Activated CD8-positive, alpha-beta T cell treated with anti-CD3 and anti-CD28 coated beads, Interleukin-2, amount 10 ng/mL, durations not matched to agents 7 days and 5 days (primary cell): ENCODE measurements at regions not wholly inside any gene's neighbourhood (a gene's known extent, or its start where the extent isn't known, plus 50 kb on each side); places are given as distances from the start of the nearest gene placed in this dataset.
"Not testable (repeated sequence)": the region's sequence is repeated elsewhere in the genome, so short reads cannot be mapped to it uniquely, and the experiment has no call there.

Experiments used
- ATAC-seq: fragments of 150-1000 bp; cut with Tn5 transposase; one replicate; pipeline ENCODE4 v1.10.0; 2021; ENCODE audit warnings: moderate library complexity
- CTCF ChIA-PET: fragments of 350-600 bp; sonication (Branson Sonifier 250); formaldehyde crosslinking; loops from one replicate; lab custom pipeline; 2021; ENCODE audit warnings: antibody characterized with exemption; lab: Charles Lee
- POLR2A ChIA-PET: fragments of 350-600 bp; sonication (Branson Sonifier 250); formaldehyde crosslinking; loops from one replicate; lab custom pipeline; 2021; ENCODE audit warnings: antibody characterized with exemption; lab: Charles Lee
- DNase-seq: peaks from one replicate; pipeline ENCODE4 v3.0.0-alpha.2; 2020
- H3K27ac Mint-ChIP-seq: one replicate; pipeline ENCODE4 v1.8.0; 2021; ENCODE audit warnings: mild to moderate bottlenecking, mixed read lengths
- H3K27me3 Mint-ChIP-seq: one replicate; pipeline ENCODE4 v1.8.0; 2021; ENCODE audit warnings: low read depth, mixed read lengths
- H3K36me3 Mint-ChIP-seq: one replicate; pipeline ENCODE4 v1.8.0; 2021; ENCODE audit warnings: low read depth, mixed read lengths
- H3K4me1 Mint-ChIP-seq: one replicate; pipeline ENCODE4 v1.8.0; 2021; ENCODE audit warnings: low read depth, mixed read lengths
- H3K4me3 Mint-ChIP-seq: one replicate; pipeline ENCODE4 v1.8.0; 2021; ENCODE audit warnings: mild to moderate bottlenecking, mixed read lengths
- H3K9me3 Mint-ChIP-seq: one replicate; pipeline ENCODE4 v1.8.0; 2022; ENCODE audit warnings: mixed read lengths; ENCODE audit not compliant: insufficient read depth

GRCh38 chr12:127479256-127479655, 787.7 kb upstream of the TMEM132C start:
- Mint-ChIP-seq H3K36me3 (no peaks in the 10 kb centered on the region), H3K27me3 (no peaks in the 10 kb centered on the region), H3K27ac (no peak overlapping the region), H3K4me1 (no peaks in the 10 kb centered on the region), H3K4me3 (no peak overlapping the region), H3K9me3 (no peaks in the 10 kb centered on the region)
- CTCF ChIA-PET: no interaction called here
- POLR2A ChIA-PET: no interaction called here
- ATAC-seq: no peak
- DNase-seq: no peak

- H3K4me1 Mint-ChIP-seq: no peaks in the 10 kb centered on the region
- CTCF ChIA-PET: no interaction called here
- DNase-seq: no peak
- no peaks in the 10 kb centered on the region for H3K9me3 Mint-ChIP-seq
- H3K27ac Mint-ChIP-seq: no peak overlapping the region
- no peaks in the 10 kb centered on the region for H3K36me3 Mint-ChIP-seq
- H3K4me3 Mint-ChIP-seq: no peak overlapping the region
- no peaks in the 10 kb centered on the region for H3K27me3 Mint-ChIP-seq
- POLR2A ChIA-PET: no interaction called here
- no peak for ATAC-seq
These were observed 786.1 kb upstream of the TMEM132C start for GRCh38 chr12:127480775-127481314.

- ChIA-PET CTCF (no interaction called here), POLR2A (no interaction called here)
- no peak for DNase-seq
- no peaks in the 10 kb centered on the region for H3K9me3 Mint-ChIP-seq
- no peaks in the 10 kb centered on the region for H3K4me1 Mint-ChIP-seq
- no peaks in the 10 kb centered on the region for H3K36me3 Mint-ChIP-seq
- H3K27ac Mint-ChIP-seq: no peak overlapping the region
- ATAC-seq: no peak
- no peak overlapping the region for H3K4me3 Mint-ChIP-seq
- H3K27me3 Mint-ChIP-seq: no peaks in the 10 kb centered on the region
These were observed 784.0 kb upstream of the TMEM132C start for GRCh38 chr12:127482950-127483349.

- no peaks in the 10 kb centered on the region for H3K9me3 Mint-ChIP-seq
- CTCF ChIA-PET: interaction anchor here (1.6 kb wide), 1 partner anchor 192 kb away, joined by 5 read pairs; no protein-coding TSS in a partner anchor
- peak; percentile 22 for DNase-seq
These were observed 781.4 kb upstream of the TMEM132C start for GRCh38 chr12:127485528-127485927.

GRCh38 chr12:127487031-127487430, 779.9 kb upstream of the TMEM132C start:
- Mint-ChIP-seq H3K27ac (no peak overlapping the region), H3K4me1 (no peaks in the 10 kb centered on the region), H3K9me3 (no peaks in the 10 kb centered on the region), H3K36me3 (no peaks in the 10 kb centered on the region), H3K27me3 (no peaks in the 10 kb centered on the region), H3K4me3 (no peak overlapping the region)
- ChIA-PET CTCF (no interaction called here), POLR2A (no interaction called here)
- ATAC-seq (no peak), DNase-seq (no peak)

More at GRCh38 chr12:127485528-127485927, 781.4 kb upstream of the TMEM132C start:
- POLR2A ChIA-PET: no interaction called here
- Mint-ChIP-seq H3K4me1 (no peaks in the 10 kb centered on the region), H3K36me3 (no peaks in the 10 kb centered on the region), H3K27ac (no peak overlapping the region), H3K4me3 (no peak overlapping the region), H3K27me3 (no peaks in the 10 kb centered on the region)
- no peak for ATAC-seq

GRCh38 chr12:127489061-127489460, 777.9 kb upstream of the TMEM132C start:
- H3K4me1 Mint-ChIP-seq: no peaks in the 10 kb centered on the region
- H3K27me3 Mint-ChIP-seq: no peaks in the 10 kb centered on the region
- POLR2A ChIA-PET: no interaction called here
- no peak for DNase-seq
- H3K9me3 Mint-ChIP-seq: no peaks in the 10 kb centered on the region
- no peak overlapping the region for H3K4me3 Mint-ChIP-seq
- ATAC-seq: no peak
- no peak overlapping the region for H3K27ac Mint-ChIP-seq
- H3K36me3 Mint-ChIP-seq: no peaks in the 10 kb centered on the region
- CTCF ChIA-PET: no interaction called here

- Mint-ChIP-seq H3K27me3 (no peaks in the 10 kb centered on the region), H3K27ac (no peak overlapping the region), H3K36me3 (no peaks in the 10 kb centered on the region), H3K4me1 (no peaks in the 10 kb centered on the region), H3K9me3 (no peaks in the 10 kb centered on the region), H3K4me3 (no peak overlapping the region)
- ChIA-PET POLR2A (no interaction called here), CTCF (no interaction called here)
- ATAC-seq: no peak
- no peak for DNase-seq
These were observed 771.7 kb upstream of the TMEM132C start for GRCh38 chr12:127494961-127495915.

- no peak for DNase-seq
- ATAC-seq: no peak
- no peak overlapping the region for H3K4me3 Mint-ChIP-seq
- no peaks in the 10 kb centered on the region for H3K4me1 Mint-ChIP-seq
- ChIA-PET POLR2A (no interaction called here), CTCF (no interaction called here)
- H3K9me3 Mint-ChIP-seq: peaks cover 6% of the 10 kb centered on the region
- no peaks in the 10 kb centered on the region for H3K27me3 Mint-ChIP-seq
- no peak overlapping the region for H3K27ac Mint-ChIP-seq
- no peaks in the 10 kb centered on the region for H3K36me3 Mint-ChIP-seq
These were observed 770.7 kb upstream of the TMEM132C start for GRCh38 chr12:127496255-127496654.

GRCh38 chr12:127500512-127501035, 766.4 kb upstream of the TMEM132C start:
- ChIA-PET POLR2A (no interaction called here), CTCF (no interaction called here)
- no peak overlapping the region for H3K27ac Mint-ChIP-seq
- H3K36me3 Mint-ChIP-seq: no peaks in the 10 kb centered on the region
- H3K4me3 Mint-ChIP-seq: no peak overlapping the region
- H3K4me1 Mint-ChIP-seq: no peaks in the 10 kb centered on the region
- H3K27me3 Mint-ChIP-seq: no peaks in the 10 kb centered on the region
- no peak for ATAC-seq
- peaks cover 13% of the 10 kb centered on the region for H3K9me3 Mint-ChIP-seq
- DNase-seq: no peak

GRCh38 chr12:127501916-127502315, 765.1 kb upstream of the TMEM132C start:
- no peak for ATAC-seq

GRCh38 chr12:127503246-127503645, 763.7 kb upstream of the TMEM132C start:
- Mint-ChIP-seq H3K4me3 (no peak overlapping the region), H3K36me3 (no peaks in the 10 kb centered on the region), H3K27me3 (no peaks in the 10 kb centered on the region), H3K4me1 (no peaks in the 10 kb centered on the region), H3K27ac (no peak overlapping the region), H3K9me3 (peaks cover 13% of the 10 kb centered on the region)
- CTCF ChIA-PET: no interaction called here
- ATAC-seq (no peak), DNase-seq (no peak)
- POLR2A ChIA-PET: no interaction called here

More at GRCh38 chr12:127501916-127502315, 765.1 kb upstream of the TMEM132C start:
- peaks cover 13% of the 10 kb centered on the region for H3K9me3 Mint-ChIP-seq
- H3K4me1 Mint-ChIP-seq: no peaks in the 10 kb centered on the region
- CTCF ChIA-PET: no interaction called here
- DNase-seq: no peak
- H3K4me3 Mint-ChIP-seq: no peak overlapping the region
- POLR2A ChIA-PET: no interaction called here
- no peak overlapping the region for H3K27ac Mint-ChIP-seq
- no peaks in the 10 kb centered on the region for H3K27me3 Mint-ChIP-seq
- no peaks in the 10 kb centered on the region for H3K36me3 Mint-ChIP-seq

GRCh38 chr12:127503996-127504395, 763.0 kb upstream of the TMEM132C start:
- H3K4me3 Mint-ChIP-seq, CTCF ChIA-PET, ATAC-seq, H3K27me3 Mint-ChIP-seq, DNase-seq, H3K4me1 Mint-ChIP-seq, H3K27ac Mint-ChIP-seq, H3K36me3 Mint-ChIP-seq, POLR2A ChIA-PET: not testable (repeated sequence)
- H3K9me3 Mint-ChIP-seq: peaks cover 13% of the 10 kb centered on the region
